GM21381 (cell line): ENCODE measurements at regions not wholly inside any gene's neighbourhood (a gene's known extent, or its start where the extent isn't known, plus 50 kb on each side); places are given as distances from the start of the nearest gene placed in this dataset.
"Not testable (repeated sequence)": the region's sequence is repeated elsewhere in the genome, so short reads cannot be mapped to it uniquely, and the experiment has no call there.

Experiments
- ATAC-seq: cut with Tn5 transposase; IDR thresholded peaks from one replicate; pipeline ENCODE4 v1.9.1; 2021; ENCODE audit warnings: mild to moderate bottlenecking, moderate library complexity; ENCODE audit not compliant: unreplicated experiment

DNA sequence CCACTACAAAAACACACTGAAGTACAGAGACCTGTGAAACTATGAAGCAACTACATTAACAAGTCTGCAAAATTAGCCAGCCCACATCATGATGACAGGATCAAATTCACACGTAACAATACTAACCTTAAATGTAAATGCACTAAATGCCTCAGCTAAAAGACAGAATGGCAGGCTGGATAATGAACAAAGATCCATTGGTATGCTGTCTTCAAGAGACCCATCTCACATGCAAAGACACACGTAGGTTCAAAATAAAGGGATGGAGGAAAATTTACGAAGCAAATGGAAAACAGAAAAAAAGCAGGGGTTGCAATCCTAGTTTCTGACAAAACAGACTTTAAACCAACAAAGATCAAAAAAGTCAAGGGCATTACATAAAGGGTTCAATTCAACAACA lies 120.1 kb upstream of the OSTN start:
- not testable (repeated sequence) for ATAC-seq

GRCh38 chr3:191076903-191077552 lies 122.0 kb upstream of the OSTN start:
- no peak for ATAC-seq

DNA sequence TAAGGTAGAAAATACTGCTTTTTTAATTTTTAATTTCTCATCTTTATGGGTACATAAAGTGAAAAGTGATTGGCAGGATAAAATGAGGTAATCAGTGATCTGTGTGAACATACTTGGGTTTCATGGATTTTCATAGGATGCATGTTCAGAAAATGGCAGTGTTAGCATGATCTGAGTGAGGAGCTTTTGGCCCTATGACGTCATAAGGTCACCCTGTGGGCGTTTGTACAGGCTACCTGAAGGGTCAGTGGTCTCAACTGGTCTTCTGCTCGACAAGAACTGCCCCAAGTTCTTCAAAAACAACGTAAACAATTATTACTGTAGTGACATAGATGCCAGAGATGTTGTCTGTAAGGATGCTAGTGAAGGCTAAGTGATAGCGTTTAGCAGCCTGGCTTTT lies 124.5 kb upstream of the OSTN start:
- no peak for ATAC-seq

DNA sequence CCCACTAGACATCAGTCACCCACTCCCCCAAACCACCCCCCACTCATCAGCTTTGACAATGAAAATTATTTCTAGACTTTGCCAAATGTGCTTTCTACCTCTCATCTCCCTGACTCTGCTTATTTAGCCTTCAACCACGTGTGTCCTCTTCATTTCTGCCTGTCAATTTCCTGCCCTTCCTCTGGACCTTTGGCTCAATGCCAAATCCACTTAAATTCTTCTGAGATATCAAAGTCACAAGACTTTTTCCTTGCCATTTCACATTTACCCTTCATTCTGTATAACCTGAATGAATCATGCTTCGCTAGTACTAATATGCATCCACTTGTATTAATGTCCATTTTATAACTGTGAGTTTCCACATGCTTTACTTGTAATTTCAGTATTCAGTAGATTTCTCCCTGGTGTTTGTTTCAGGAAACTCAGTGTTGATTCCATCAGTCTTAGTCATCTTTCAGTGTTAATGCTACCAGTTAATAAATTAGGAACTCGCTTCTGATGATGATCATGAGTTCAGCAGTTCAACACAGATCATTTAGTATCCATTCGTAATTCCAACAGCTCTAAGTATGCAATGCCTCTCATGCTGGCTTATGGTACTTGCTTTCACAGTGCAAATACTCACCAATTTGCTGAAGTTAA lies 128.2 kb upstream of the OSTN start:
- no peak for ATAC-seq

GRCh38 chr3:191070201-191070600 lies 128.8 kb upstream of the OSTN start:
- ATAC-seq, result no peak

- ATAC-seq, result no peak
These were observed 129.9 kb upstream of the OSTN start for GRCh38 chr3:191068946-191069813.

GRCh38 chr3:191066669-191067068 lies 132.4 kb upstream of the OSTN start:
- no peak for ATAC-seq

- no peak for ATAC-seq
These were observed 133.7 kb upstream of the OSTN start for GRCh38 chr3:191065181-191065805.

DNA sequence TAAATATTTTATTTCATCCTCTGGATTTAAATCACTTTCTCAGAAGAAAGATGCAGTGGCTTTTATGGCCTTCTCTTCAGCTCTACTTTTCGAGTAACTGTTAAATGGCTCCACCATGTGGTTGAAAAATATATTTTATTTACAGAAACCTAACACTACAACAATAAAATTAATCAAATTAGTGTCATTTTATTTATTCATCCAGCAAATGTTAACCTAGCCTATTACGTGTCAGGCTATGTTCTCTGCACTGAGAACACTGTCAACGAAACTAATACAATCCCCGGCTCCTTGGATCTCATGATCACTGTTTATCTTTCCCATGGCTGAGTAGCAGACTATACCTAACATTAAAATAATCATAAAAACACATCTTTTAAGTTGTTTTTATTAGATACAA lies 148.0 kb upstream of the OSTN start:
- ATAC-seq, result no peak

DNA sequence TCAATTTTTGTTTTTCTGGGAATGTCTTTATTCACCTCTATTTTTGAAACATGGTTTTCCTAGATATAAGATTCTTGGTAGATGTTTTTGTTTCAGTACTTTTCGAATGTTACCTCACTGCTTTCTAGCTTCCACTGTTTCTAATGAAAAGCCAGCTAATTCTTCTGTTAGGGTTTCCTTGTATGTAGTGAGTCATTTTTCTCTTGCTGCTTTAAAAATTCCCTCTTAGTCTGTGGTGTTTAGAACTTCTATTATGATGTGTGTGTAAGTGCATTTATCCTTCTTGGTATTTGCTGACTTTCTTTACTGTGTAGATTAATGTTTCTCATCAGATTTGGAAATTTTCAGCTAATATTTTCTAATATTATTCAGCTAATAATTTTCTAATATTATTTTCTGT lies 151.1 kb upstream of the OSTN start:
- no peak for ATAC-seq

DNA sequence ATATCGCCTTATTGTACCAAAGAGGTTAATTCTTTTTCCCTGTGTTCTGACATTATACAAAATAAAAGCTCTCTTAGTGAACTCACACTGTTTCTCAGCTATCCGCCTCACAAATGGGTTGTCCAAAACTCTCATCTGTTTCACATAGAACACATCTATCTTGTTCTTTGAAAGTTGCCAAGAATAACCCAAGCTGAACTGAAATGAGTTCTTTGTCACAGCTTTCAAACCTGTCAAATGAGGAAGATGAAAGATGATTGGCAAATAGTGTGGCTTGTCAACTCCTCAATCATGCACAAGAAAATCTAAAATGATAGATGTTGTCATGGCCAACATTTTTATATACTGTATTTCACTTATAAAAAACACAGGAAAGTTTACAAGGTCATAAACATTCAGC lies 168.1 kb upstream of the OSTN start:
- ATAC-seq, result no peak

- ATAC-seq, result no peak
These were observed 168.0 kb upstream of the GMNC start for GRCh38 chr3:191030491-191030890.

DNA sequence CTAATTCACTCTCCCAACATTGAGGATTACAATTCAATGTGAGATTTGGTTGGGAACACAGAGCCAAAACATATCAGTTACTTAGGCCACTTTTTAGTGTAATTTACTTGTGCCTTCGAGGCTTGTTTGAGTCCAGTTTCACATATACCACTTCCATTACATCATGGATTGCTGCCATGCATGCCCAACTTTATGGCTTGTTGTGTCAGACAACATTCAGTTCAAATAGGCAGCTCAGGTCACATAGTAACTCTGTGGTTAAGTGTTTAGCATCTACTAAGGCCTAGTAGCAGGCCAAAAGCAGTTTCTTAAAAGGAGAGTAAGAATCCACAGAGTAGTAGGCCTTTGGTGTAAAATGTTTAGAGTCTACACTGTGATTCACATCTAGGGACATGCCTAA lies 164.3 kb upstream of the GMNC start:
- ATAC-seq, result no peak

GRCh38 chr3:191020730-191021396 lies 158.4 kb upstream of the GMNC start:
- no peak for ATAC-seq

DNA sequence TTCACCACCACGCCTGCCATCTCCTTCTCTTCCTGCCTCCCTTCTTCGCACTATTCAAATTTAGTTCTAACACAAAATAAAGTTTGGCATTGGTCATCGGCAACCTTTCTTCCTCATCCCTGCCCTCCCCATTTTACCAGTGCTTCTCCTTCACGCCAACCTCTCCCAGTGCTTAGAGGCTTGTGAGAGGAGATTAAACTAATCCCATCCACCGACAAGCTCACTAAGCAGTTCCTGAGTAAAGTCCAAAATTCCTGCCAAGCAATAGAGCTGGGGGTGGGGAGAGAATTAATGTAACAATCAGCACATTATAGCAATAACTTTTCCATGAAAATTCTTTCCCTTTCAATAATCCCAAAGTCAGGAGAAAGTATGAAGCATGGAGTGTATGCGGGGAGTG lies 157.4 kb upstream of the GMNC start:
- ATAC-seq, result no peak

GRCh38 chr3:191015960-191016359 lies 153.5 kb upstream of the GMNC start:
- not testable (repeated sequence) for ATAC-seq

DNA sequence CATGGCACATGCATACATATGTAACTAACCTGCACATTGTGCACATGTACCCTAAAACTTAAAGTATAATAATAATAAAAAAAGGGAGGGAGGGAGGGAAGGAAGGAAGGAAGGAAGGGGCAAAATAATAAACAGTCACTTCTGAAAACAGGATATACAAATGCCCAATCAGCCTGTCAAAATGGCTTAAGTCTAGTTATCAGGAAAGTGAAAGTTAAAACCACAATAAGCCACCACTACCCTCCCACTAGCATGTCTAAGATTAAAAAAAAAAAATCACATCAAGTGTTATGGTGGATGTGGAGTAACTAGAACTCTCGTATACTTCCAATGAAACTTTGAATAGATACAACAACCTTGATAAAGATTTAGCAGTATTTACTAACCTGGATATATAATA lies 145.6 kb upstream of the GMNC start:
- ATAC-seq, result no peak

DNA sequence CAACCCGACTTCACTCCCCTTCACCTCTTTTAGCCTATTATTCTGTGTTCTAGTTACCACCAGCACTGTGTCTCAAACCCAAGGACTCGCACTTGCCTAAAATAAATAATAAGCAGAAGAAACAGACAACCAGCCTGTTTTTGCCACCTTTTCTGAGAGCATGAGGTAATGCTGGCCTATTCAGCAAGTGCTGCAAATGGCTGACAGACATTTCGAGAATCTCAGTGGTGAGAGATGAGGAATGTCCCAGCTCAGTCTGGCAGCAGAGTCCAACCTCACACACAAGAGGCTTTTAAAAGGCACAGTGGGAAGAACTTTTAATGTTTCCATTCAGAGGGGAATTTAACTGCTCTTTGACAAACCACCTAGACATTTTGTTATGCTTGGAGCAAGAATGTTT lies 143.3 kb upstream of the GMNC start:
- ATAC-seq, result no peak

GRCh38 chr3:191003742-191004141 lies 141.2 kb upstream of the GMNC start:
- ATAC-seq, result no peak

- ATAC-seq, result no peak
These were observed 133.8 kb upstream of the GMNC start for GRCh38 chr3:190996181-190996775.

DNA sequence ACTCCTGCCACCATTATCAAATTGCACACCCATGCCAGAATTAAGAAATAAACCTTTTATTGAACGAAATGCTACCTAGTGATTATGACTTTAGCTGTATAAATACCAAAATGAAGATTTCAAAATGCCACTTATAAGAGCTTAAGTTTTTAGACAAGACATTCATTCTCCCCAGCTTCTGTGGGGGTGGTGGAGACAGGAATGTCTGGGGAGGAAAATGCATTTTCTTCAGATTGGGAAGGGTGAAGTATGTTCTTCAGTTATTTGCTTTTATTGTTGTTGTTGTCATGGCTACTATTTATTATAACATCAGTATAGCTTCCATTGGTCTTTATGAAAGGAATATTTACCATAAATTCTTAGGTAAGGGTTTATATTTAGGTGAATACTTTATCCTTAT lies 132.7 kb upstream of the GMNC start:
- no peak for ATAC-seq
